HEK293 (cell line): ENCODE measurements at regions not wholly inside any gene's neighbourhood (a gene's known extent, or its start where the extent isn't known, plus 50 kb on each side); places are given as distances from the start of the nearest gene placed in this dataset.

Experiments used
- CTCF ChIP-seq: fragments of 450-650 bp; formaldehyde crosslinking; IDR thresholded peaks from 2 replicates; pipeline ENCODE4 v1.5.1; 2016; ENCODE audit warnings: missing biosample characterization, missing genetic modification characterization
- ZNF433 ChIP-seq: fragments of 450-650 bp; formaldehyde crosslinking; IDR thresholded peaks from 2 replicates; pipeline ENCODE4 v1.5.1; 2016; ENCODE audit warnings: missing biosample characterization, missing genetic modification characterization, low read depth
- ZXDB ChIP-seq: fragments of 450-650 bp; formaldehyde crosslinking; IDR thresholded peaks from 2 replicates; pipeline ENCODE4 v1.5.1; 2016; ENCODE audit warnings: missing biosample characterization, missing genetic modification characterization

GRCh38 chr13:110983241-110983640, 68.4 kb upstream of the ANKRD10 start:
- TF ChIP-seq CTCF (no peak), ZXDB (tag by site-specific recombination) (no peak), ZNF433 (tag by site-specific recombination) (no peak)
